Left lung (tissue), 4 donors: ENCODE measurements at regions not wholly inside any gene's neighbourhood (a gene's known extent, or its start where the extent isn't known, plus 50 kb on each side); places are given as distances from the start of the nearest gene placed in this dataset.

Experiments
- ATAC-seq: fragments of 200-7000 bp; cut with Tn5 transposase; one replicate; pipeline ENCODE4 v1.9.1; 2020; ENCODE audit warnings: moderate library complexity
- DNase-seq, 4 donors: peaks; one replicate each; pipeline ENCODE4 v3.0.0-alpha.2; 2013 to 2020
- H3K27ac ChIP-seq, 2 donors: fragments of 200-600 bp; sonication (generic) in 1 of 2; one replicate each; pipeline versions ENCODE4 v1.5.0 to v1.8.0; 2020 to 2021
- H3K27me3 ChIP-seq, 2 donors: fragments of 200-600 bp; sonication (generic) in 1 of 2; one replicate each; pipeline versions ENCODE4 v1.5.0 to v1.8.0; 2020 to 2021
- H3K36me3 ChIP-seq, 2 donors: fragments of 200-600 bp; sonication (generic) in 1 of 2; one replicate each; pipeline versions ENCODE4 v1.5.0 to v1.8.0; 2020 to 2021
- H3K4me1 ChIP-seq, 2 donors: fragments of 200-600 bp; one replicate each; pipeline ENCODE4 v1.8.0; 2021
- H3K4me3 ChIP-seq, 2 donors: fragments of 200-600 bp; sonication (generic) in 1 of 2; one replicate each; pipeline versions ENCODE4 v1.5.0 to v1.8.0; 2020 to 2021; ENCODE audit warnings: mild to moderate bottlenecking in 1 of 2
- H3K9me3 ChIP-seq, 2 donors: fragments of 200-600 bp; sonication (generic) in 1 of 2; one replicate each; pipeline versions ENCODE4 v1.5.0 to v1.8.0; 2020 to 2021
- CTCF ChIP-seq, 2 donors: fragments of 200-600 bp; sonication (generic) in 1 of 2; IDR thresholded peaks; one replicate each; pipeline versions ENCODE4 v1.5.0 to v1.8.0; 2021; ENCODE audit warnings: antibody characterized with exemption in 2 of 2
- intact Hi-C, 2 donors: fragments of 100-400 bp; cut with DNase I; formaldehyde crosslinking; loops; one replicate each; pipeline versions ENCODE4 v1.11.2 to v1.14.2; 2022
- donor health status: DM: no; HTN: yes; CAD: no.
- donor health status: DM: no; HTN: no; CAD: no.

DNA sequence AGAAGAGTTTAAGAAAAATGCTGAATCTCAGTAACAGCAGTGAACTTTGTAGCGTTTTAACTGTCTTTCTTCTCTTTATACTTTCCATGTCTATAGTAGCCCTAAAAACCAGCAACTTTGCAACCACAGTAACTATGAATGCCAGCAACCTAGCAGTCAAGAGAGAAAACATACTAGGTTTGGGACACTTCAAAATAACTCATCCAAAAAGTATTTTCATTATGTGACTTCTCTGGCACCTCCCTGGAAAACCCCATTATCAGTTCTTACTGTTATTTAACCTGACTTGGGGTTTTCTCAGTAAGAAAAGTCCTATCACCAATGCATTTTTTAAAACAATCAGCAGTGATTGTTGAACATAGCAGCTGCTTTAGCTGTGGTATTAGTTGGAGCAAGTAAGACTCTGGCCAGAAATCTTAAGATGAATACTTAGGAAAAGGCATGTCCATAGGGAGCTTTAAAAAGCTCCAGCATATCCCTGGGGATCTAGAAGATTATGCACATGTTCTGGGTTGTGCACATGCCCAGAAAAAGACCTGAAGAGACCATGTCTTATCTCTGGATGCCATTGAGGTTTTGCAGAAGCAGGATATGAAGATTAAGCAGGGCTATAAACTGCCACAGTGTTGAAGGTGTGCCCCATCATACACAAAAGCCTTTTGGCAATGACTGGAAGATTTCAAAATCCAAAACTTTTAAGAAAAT is 411.3 kb downstream of the CMPK2 start:
- H3K9me3 ChIP-seq: peaks cover 0 to 34% of the 10 kb centered on the region in 2 donors
- H3K27me3 ChIP-seq: no peaks in the 10 kb centered on the region
- no peaks in the 10 kb centered on the region for H3K36me3 ChIP-seq
- intact Hi-C loops: no loop called here
- H3K4me1 ChIP-seq: no peaks in the 10 kb centered on the region
- H3K4me3 ChIP-seq: no peak overlapping the region
- ATAC-seq (no peak), DNase-seq (no peak)
- no peak overlapping the region for H3K27ac ChIP-seq
- TF ChIP-seq CTCF (IDR thresholded peaks at IDR 0.05): no peak

DNA sequence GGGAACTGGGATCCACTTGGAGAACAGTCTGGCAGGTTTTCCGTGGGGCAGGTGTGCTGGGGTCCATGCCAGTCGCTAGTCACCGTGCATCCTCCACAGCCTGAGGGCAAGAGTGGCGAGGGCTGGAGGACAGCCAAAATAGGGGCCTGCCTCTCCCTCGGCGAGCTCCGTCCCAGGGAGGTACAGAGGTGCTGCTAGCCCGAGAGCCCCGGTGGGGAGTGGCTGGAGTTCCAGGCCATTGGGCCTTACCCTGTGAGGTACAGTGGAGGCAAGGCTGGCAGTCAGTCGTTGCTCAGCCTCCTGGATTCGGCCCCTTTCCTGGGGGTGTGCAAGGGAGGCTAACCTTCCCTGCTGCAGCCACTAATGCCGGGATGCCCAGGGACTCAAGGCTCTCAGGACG is 406.6 kb downstream of the CMPK2 start:
- Histone ChIP-seq H3K27me3 (no peaks in the 10 kb centered on the region), H3K4me3 (no peak overlapping the region), H3K9me3 (peaks cover 0 to 30% of the 10 kb centered on the region in 2 donors), H3K27ac (no peak overlapping the region), H3K4me1 (no peaks in the 10 kb centered on the region), H3K36me3 (no peaks in the 10 kb centered on the region)
- DNase-seq (no peak), ATAC-seq (no peak)
- TF ChIP-seq CTCF (IDR thresholded peaks at IDR 0.05): no peak
- intact Hi-C loops: no loop called here

- ATAC-seq (peak; percentile 96), DNase-seq (peak in 2 of 4 donors; percentile 6 to 35)
- TF ChIP-seq CTCF (IDR thresholded peaks at IDR 0.05): no peak
- Histone ChIP-seq H3K27me3 (peaks cover 0 to 6% of the 10 kb centered on the region in 2 donors), H3K36me3 (no peaks in the 10 kb centered on the region), H3K4me1 (no peaks in the 10 kb centered on the region), H3K4me3 (no peak overlapping the region), H3K27ac (no peak overlapping the region), H3K9me3 (peaks cover 0 to 3% of the 10 kb centered on the region in 2 donors)
- intact Hi-C loops: no loop called here
These were observed 395.2 kb downstream of the CMPK2 start for GRCh38 chr2:6470518-6470917.

GRCh38 chr2:6471419-6471818 is 394.3 kb downstream of the CMPK2 start:
- Histone ChIP-seq H3K27ac (no peak overlapping the region), H3K4me1 (no peaks in the 10 kb centered on the region), H3K9me3 (peaks cover 0 to 3% of the 10 kb centered on the region in 2 donors), H3K27me3 (peaks cover 0 to 6% of the 10 kb centered on the region in 2 donors), H3K36me3 (no peaks in the 10 kb centered on the region), H3K4me3 (no peak overlapping the region)
- no peak for TF ChIP-seq CTCF (IDR thresholded peaks at IDR 0.05)
- ATAC-seq: peak; percentile 86
- intact Hi-C loops: no loop called here
- DNase-seq: no peak

GRCh38 chr2:6474161-6475140 is 391.3 kb downstream of the CMPK2 start:
- Histone ChIP-seq H3K4me1 (no peaks in the 10 kb centered on the region), H3K27me3 (peaks cover 0 to 6% of the 10 kb centered on the region in 2 donors), H3K4me3 (no peak overlapping the region), H3K36me3 (no peaks in the 10 kb centered on the region), H3K27ac (no peak overlapping the region), H3K9me3 (peaks cover 0 to 2% of the 10 kb centered on the region in 2 donors)
- intact Hi-C loops: no loop called here
- ATAC-seq (no peak), DNase-seq (no peak)
- no peak for TF ChIP-seq CTCF (IDR thresholded peaks at IDR 0.05)
